Liver (tissue), 3 donors: ENCODE measurements at regions not wholly inside any gene's neighbourhood (a gene's known extent, or its start where the extent isn't known, plus 50 kb on each side); places are given as distances from the start of the nearest gene placed in this dataset.

Experiments used
- ATF3 ChIP-seq: IDR thresholded peaks from 2 replicates; pipeline ENCODE4 v1.6.1; 2016; ENCODE audit warnings: antibody characterized with exemption
- CTCF ChIP-seq: fragments of 150-350 bp; IDR thresholded peaks from 2 replicates; pipeline ENCODE4 v1.5.1; 2017; ENCODE audit warnings: improper control_type of control experiment, low read depth, low read length; ENCODE audit not compliant: missing input control
- FOXA1 ChIP-seq: IDR thresholded peaks from 2 replicates; pipeline ENCODE4 v1.6.1; 2016; ENCODE audit warnings: antibody characterized with exemption
- HNF4A ChIP-seq, 2 donors: conservative IDR thresholded peaks; 2 replicates each; pipeline ENCODE4 v1.6.1; 2016; ENCODE audit warnings: antibody characterized with exemption in 2 of 2, mild to moderate bottlenecking in 2 of 2
- JUND ChIP-seq, 2 donors: IDR thresholded peaks; 2 replicates each; pipeline ENCODE4 v1.6.1; 2016; ENCODE audit warnings: antibody characterized with exemption in 2 of 2
- MAX ChIP-seq: IDR thresholded peaks from 2 replicates; pipeline ENCODE4 v1.6.1; 2016; ENCODE audit warnings: antibody characterized with exemption
- RAD21 ChIP-seq, 2 donors: IDR thresholded peaks; 2 replicates each; pipeline ENCODE4 v1.6.1; 2016; ENCODE audit warnings: antibody characterized with exemption in 2 of 2, mild to moderate bottlenecking in 2 of 2
- SP1 ChIP-seq: IDR thresholded peaks from 2 replicates; pipeline ENCODE4 v1.6.1; 2018; ENCODE audit warnings: antibody characterized with exemption, mild to moderate bottlenecking
- YY1 ChIP-seq: IDR thresholded peaks from 2 replicates; pipeline ENCODE4 v1.6.1; 2016; ENCODE audit warnings: antibody characterized with exemption, mild to moderate bottlenecking
- ZBTB33 ChIP-seq: IDR thresholded peaks from 2 replicates; pipeline ENCODE4 v1.6.1; 2016; ENCODE audit warnings: antibody characterized with exemption
- donor health status: healthy.
- donor health status: healthy.

GRCh38 chr21:27145134-27145798 is 178.4 kb upstream of the ADAMTS5 start:
- no peak for TF ChIP-seq CTCF
- TF ChIP-seq FOXA1 = no peak
- TF ChIP-seq ATF3 = no peak
- TF ChIP-seq JUND (IDR thresholded peaks at IDR 0.05) = no peak
- no peak for TF ChIP-seq ZBTB33
- no peak for TF ChIP-seq YY1
- no peak for TF ChIP-seq HNF4A (conservative IDR thresholded peaks at IDR 0.05)
- no peak for TF ChIP-seq RAD21 (IDR thresholded peaks at IDR 0.05)
- no peak for TF ChIP-seq MAX
- no peak for TF ChIP-seq SP1
